Forelimb muscle (tissue), 1 donor: ENCODE measurements at regions not wholly inside any gene's neighbourhood (a gene's known extent, or its start where the extent isn't known, plus 50 kb on each side); places are given as distances from the start of the nearest gene placed in this dataset.
"Not testable (repeated sequence)": the region's sequence is repeated elsewhere in the genome, so short reads cannot be mapped to it uniquely, and the experiment has no call there.

Experiments
- DNase-seq: peaks from one replicate; pipeline ENCODE4 v3.0.0-alpha.2; 2013; ENCODE audit warnings: low read depth

DNA sequence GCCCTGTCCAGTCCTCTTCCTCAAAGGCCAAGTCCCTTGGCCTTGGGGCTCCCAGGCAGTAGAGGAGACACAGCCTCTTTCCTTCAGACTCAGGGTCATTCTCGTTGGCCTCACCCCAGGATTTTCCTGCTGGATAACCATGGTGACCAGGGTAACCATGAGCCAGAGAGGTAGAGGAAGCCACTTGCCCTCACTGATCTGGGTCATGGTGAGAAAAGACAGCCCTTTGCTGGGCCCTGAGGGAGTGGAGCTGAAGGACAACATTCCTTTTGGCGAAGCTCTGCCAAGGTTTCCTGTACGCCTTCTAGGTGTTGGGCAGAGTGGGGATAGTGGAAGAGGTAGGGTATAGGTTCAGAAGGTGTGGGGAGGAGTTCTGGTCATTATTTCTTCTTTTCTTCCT is 53.1 kb upstream of the WNT4 start:
- no peak for DNase-seq

DNA sequence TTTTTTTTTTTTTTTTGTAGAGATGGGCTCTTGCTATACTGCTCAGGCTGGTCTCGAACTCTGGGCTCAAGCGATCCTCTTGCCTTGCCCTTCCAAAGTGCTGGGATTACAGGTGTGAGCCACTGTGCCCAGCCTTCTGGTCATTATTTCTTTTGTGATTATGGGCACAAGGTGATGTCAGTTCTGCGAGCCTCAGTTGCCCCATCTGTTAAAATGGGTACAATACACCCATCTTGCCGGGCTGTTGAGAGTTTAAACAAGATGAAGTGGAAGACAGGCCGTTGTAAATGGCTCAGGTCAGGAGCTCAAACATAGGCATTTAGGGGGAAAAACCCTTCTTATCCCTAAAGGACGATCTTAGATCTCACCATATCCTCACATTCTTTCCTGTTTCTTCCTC is 53.7 kb upstream of the WNT4 start:
- no peak for DNase-seq

DNA sequence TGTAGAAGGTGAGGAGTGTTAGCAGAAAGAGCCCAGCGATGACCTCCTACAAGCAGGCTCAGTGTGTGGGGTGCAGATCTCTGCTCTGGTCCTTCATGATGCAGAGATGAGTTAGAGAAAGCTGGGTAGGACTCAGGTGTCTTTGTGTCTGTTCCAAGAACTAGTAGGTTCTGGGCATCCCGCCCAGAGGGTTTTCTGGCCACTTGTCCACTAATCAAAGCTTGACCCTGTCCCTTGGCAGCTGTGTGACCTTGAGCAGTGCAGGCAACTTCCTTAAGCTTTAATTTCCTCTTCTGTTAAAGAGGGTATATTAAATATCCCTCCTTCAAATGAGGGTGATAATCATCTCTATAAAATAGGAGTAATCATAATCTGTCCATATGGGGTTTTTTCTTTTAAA is 54.7 kb upstream of the WNT4 start:
- no peak for DNase-seq

DNA sequence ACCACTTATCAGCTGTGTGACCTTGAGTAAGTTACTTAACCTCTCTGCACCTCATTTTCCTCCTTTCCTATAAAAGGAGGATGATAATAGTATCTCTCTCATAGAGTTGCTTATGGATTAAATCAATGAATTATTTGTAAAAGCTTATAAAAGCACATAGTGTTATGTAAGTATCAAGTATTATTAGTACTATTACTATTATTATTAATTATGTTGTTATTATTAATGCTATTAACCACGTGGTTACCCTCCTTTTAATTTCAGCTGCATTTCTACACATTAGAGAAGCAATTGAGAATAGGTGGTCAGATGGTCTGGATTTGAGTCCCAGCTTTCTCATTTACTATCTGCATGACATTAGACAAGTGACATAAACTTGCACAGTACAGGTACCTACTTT is 58.1 kb upstream of the WNT4 start:
- no peak for DNase-seq

DNA sequence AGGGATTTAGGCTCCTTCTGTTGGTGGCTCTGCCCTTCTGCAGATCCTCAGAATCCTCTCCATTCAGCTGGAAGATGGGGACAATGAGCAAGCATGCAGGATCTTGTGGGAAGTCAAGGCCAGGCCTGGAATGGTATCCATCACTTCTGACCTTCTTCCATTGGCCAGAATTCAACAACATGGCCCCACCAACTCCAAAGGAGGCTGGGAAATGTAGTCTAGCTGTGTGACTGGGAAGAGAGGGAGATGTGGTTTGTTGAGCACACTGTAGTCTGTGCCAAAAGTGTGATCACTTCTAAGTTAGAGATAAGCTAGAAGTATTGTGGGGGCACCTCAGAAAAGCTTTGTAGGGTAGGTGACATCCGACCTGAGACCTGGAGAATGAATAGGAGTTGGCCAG is 60.4 kb upstream of the WNT4 start:
- DNase-seq = no peak

DNA sequence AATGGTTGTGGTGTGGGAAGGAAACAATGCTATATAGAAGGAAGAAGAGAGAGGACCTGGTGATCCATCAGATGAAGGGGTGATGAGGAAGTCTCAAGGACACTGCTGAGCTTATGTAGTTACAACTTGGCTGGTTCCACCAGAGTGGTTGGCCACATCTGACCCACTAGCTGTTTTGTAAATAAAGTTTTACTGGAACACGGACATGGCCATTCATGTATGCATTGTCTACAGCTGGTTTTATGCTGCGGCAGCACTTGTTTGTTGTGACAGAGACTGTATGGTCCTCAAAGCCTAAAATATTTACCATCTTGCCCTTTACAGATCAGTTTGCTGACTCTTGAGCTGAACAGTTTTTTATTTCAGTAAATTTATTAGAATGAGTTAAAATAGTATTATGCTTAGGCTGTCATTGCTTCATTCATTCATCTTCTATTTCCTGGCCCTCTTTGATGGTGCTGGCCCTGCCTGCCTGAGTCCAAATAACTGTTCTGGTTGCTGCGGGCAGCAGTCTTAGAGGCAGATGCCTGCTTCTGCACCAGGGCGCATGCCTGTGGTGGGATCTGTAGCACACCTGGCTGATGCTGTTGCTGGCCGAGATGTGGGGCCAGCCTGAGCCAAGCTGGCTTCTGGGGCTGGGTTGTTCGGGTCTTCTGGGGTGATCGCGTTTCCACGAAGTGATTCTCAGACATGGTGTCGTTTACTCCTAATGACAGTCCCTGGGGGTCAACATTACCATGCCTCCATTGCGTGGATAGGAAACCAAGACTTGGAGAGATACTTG is 61.4 kb upstream of the WNT4 start:
- no peak for DNase-seq

DNA sequence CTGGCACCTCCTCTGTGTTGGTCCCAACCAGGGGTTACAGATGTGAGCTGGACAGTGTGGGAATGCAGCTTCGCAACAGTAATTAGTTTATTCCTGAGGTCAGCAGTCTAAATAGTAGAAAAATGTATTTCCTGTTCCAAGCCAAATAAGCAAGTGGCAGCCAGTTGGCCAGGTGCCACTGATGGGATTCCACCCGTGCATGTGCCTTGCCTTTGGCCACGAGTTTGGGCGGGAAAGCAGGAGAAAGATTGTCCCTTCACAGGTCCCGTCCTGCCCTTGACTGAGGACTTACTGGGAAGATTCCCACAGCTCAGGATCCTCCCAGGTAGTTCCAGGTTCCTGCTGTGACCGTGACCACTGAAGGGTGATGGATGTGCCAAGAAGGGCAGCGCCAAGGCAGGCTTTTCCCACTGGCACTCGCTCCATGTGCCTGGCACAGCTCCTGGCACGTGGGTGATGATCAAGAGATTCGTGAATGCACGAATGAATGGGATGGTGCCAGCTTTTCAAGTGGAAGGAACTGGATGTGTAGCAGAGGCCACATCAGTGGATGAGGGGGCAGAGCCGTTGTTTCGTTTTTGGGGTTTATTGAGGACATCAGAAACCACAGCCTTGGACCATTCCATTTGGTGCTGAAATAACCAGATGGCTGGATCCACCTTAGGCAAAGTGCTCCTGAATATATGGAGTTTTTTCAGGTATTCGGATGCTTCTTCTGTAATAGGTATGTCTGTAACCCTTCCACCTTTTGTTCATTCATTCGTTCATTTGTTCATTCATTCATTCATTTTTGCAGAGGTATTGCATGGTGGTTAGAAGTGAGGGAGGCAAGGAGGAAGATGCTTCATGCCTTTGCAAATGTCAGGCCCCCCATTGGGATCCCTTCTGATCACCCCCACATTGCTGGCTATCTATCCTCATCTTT is 62.4 kb upstream of the WNT4 start:
- no peak for DNase-seq

DNA sequence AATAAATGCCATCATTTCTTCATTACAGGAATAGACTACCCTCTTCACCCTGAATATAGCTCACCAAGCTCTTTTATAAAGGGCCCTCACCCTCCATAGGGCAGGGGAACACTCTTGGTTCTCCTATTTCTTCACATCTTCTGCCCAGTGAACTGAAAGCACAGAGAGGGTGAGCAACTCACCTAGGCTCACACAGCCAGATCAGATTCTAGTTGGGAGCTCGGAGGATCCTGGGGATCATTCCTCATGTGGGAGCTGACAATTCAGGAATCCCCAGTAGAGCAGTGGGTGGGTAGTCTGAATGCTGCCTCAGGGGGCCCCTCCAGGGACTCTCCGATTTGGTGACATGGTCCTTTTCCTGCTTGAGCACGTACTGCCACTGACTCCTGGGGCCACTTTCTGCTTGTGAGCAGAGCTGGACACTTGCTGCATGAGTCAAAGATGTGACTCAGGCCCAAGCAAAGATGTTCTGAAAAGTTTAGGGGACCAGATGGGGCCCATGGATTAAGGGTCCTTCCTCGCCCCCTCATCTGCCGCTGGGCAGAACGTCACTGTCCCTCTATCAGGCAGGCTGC is 63.7 kb upstream of the WNT4 start:
- no peak for DNase-seq

DNA sequence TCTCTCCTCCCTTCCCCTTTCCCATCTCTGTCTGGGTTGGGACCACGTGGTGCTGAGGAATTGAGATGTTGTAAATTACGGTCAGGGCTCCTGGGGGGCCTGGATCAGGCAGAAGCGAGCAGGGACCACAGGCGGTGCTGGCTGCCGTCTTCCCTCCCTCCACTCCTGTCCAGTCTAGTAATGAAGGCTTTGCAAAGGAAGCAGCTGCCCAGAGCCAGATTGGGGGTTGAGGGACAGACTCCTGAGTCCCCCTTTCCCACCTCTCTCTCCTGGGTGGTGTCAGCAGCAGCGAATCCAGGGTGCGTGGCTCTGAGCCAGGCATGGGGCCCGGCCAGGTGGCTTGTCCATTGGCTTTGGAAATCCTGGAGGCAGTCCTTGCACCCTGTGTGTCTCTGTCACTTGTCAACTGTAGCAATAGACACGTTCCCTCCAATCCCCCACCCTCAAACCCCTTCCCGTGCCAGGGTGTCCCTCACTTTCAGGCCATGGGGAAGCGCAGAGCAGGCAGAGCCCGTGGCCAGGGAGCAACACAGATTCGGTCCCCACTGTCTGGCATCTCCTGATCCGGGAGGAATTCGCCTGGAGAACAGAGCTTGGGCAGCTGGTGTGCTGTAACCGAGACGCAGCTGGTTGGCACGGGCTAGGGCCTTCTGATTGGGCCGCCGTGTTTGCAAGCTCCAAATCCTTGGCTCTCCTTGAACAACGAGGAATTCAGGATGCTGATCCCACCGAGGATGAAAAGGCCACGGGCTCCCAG is 64.8 kb upstream of the WNT4 start:
- no peak for DNase-seq

DNA sequence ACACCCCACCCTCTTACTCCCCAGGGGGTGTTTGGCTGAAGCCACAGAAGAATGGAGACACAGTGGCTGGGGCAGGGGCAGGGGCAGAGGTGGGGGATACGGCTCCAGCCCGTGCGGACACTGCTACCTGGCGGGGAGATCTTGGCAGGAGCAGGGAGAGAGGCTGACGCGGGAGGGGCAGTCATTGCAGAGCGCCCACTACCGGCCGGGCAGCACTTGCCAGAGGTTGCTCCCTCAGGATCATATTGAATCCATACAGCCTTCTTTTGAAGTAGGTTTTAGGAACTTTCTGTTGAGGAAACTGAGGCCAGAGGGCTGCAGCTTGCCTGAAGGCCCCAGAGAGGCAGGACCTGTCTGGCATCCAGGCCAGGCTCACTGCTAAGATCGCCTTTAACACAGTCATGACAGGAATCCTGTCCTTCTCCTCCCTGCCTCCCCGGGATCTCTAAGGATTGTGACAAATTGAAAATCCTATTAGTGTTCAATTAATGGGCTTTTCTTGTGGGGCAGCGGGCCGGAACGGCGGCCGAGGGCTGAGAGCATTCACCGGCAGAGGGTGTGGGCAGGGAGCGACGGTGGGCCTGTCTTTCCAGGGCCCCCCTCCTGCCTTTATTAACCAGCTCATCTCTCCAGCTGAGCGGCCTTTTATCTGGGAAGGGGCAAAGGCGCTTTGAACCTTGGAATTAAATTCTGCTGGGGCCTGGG is 65.5 kb upstream of the WNT4 start:
- no peak for DNase-seq

DNA sequence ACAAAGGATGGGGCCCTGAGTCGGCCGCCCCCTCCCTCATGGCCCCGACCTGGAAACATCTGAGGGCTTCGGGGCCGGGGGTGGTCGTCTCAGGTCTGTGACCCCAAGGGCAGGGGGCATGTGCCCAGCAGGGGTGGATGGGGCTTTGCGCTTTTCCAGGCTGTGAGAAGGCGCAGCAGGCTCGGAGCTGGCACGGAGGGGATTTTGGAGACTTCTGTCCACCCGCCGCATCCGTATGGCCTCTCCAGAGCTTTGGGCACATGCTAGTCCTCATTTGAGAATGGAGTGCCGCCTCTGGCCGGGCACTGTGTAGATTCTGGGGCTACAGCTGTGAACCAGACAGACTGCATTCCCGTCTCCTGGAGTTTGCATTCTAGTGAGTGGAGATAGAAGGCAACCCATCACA is 66.1 kb upstream of the WNT4 start:
- no peak for DNase-seq

DNA sequence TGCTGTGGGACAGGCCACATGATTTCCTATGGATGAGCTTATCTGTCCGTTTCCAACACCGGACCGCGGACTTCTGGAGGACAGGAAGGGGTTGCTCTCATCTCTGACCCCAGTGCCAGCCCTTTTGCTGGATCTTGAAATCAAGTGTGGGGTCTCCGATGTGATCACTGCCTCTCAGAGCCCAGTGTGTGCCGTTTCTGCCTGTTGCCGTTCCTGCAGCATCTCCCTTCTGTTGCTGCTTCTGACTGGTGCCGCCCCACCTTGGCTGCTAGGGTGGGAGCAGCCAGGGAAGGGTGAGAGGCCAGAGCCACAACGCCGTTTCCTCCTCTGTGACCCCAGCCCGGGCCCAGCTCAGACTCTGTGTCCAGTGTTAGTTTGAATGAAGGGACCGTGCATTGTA is 67.3 kb upstream of the WNT4 start:
- DNase-seq = no peak

DNA sequence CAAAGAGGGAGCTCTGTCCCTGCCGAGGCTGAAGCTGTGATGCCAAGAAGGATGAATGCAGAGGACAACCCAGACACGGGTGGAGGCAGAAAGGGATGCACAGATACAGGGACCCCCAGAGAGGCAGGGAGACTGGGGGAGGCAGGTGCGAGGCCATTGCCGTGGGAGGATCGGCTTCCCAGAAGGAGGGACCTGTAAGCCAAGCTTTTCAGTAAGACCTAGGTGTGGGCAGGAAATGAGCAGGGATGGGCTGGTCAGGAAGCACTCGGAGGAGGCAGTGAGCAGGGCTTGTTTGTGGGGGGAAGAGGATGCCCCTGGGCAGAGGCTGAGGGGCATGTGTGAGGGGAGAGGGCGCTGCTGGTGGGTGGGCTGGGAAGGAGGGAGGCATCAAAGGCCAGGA is 67.7 kb upstream of the WNT4 start:
- DNase-seq = no peak

DNA sequence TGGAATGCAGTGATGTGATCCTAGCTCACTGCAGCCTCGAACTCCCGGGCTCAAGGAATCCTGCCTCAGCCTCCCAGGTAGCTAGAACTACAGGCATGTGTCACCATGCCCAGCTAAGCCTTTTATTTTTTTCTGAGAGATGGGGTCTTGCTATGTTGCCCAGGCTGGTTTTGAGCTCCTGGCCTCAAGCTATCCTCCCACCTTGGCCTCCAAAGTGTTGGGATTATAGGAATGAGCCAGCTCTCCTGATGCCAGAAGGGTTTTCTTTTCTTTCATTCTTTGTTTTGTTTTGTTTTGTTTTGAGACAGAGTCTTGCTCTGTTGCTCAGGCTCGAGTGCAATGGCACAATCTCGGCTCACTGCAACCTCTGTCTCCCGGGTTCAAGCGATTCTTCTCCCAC is 68.6 kb upstream of the WNT4 start:
- DNase-seq = not testable (repeated sequence)

DNA sequence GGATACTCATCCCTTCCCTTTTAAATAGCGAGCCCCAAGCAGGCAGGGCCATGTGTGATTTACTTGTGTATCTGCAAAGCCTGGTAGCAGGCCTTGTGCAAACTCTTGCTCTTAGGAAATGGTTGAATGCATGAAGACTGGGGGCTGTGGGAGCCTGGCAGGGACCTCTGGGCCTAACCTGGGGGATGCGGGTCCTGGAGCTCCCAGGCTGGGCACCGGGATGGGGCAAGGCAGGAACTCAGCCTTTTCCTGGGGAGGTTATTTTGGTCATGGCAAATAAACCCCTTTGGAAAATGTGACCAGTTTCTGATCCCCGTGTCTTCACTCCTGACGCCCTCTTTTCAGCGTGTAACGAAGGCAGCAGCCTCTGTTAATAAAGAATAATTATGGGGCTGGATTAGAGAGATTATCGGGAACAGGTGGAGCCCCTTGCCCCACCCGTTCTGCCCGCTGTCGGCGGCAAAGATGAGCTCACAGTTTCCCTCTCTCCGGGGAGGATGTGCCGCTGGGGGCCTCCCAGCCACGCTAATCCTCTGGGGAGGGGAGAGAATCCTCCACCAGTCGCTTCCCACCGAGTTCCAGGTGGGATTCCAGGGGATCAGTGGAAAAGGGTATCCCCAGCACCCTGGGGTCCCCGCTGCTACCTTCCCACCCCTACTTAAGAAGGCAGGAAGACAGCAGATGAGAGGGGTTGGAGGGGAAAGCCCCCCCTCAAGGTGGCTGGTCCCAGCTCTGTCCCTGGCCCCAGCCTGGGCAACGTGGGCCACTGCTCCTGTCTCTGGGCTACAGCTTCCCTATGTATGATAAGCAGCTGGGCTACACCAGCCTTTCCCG is 69.7 kb upstream of the WNT4 start:
- DNase-seq = no peak

DNA sequence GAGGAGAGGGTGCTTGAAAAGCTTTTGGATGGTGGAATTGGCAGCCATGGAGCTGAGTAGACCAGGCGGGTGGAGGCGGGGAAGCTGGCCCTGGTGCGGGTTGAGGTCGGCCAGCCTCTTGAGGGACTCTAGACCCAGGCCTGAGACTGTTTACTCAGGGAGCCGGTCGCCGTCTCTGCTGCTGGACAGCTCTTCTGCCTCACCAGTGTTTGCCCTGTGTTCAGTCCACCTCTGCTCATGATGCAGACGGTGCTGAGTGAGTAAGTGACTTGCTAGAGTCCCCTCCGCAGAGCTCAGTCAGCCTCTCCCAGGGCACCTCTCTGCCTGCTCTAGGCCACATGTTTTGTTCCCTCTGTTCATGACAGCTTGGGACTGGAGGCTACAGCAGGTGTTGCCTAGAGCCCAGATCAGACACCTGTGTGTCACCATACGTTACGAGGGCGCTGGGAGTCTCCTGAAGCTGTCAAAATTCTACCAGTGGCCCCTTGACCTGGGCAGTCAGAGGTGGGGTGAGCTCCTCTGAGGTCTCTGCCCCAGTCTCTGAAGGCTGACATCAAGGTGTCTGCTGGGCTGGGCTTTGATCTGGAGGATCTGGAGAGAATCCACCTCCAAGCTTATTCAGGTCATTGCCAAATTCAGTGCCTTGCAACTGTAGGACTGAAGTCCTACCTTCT is 73.5 kb upstream of the WNT4 start:
- DNase-seq = no peak

DNA sequence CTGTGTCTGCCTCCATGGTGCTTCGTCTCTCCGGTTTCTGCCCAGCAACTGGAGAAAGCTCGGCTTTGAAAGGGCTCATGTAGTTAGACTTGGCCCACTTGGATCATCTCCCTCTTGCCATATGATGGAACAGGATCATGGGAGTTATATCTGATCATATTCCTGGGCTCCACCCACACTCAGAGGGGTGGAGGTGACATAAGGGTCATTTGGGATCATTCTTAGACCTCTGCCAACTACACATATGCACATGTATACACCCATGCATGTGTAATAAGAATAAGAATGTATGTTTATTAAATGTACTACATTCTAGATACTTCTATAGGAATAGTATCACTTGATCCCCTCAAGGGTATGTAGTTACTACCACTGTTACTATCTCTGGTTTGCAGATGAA is 74.1 kb upstream of the WNT4 start:
- DNase-seq = no peak

DNA sequence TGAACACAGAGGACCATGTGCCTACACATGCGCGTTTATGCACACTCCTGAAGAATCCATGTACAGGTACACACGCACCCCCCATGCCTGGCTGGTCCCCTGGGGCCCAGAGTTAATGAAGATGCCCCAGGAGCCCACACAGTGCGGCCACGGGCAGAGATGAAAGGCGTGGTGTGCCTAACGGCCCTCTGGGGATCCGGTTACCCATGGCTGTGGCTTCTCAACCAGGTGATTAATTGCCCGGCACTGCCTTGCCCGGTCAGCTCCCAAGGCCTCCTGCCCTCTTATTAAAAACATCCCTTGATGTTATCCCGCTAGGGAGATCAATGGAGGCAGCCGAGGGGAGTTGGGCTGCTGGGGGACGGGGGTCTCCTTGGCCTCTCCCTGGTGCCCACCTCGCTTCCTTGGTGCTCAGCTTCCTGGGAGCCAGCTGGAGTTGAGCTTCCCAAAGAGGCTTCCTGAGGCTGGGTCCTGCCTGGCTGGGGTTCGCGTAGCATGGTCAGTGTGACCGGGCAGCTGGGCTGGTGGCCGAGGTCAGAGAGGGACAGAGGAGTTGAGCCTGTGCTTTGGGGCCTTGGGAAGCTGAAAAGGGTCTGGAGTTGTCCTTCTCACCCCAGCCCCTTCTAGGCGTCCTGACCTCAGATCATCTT is 75.0 kb upstream of the WNT4 start:
- DNase-seq = no peak

DNA sequence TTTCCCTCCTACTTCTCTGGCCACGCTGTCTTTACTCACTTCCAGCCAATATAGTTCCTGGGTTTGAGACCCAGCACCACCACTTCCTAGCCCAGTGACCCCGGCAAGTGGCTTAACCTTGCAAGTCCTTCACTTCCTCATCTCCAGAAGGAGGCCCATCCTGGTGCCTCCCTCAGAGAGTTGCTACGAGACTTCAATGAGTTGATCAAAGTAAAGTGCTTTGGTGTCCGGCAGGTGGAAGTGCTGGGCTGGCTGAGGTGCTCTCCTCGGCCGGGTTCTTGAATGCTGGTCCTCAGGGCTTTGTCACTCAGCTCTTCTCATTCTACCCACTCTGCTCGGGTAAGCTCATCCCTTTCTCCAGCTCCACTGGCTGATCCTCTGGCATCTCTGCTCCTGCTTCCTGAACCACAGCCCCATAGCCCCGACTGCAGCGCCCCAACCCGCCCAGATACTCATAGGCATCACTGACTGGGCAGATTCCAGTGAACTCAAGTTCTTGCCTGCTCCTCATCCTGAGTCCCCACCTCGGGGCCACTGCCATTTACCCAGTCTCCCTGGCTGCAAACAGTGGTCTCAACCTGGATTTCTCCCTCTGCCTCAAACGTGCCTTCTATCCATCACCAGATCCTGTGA is 75.8 kb upstream of the WNT4 start:
- DNase-seq = no peak
